H1 (cell line): ENCODE measurements at regions not wholly inside any gene's neighbourhood (a gene's known extent, or its start where the extent isn't known, plus 50 kb on each side); places are given as distances from the start of the nearest gene placed in this dataset.

Source experiments
- CTCF ChIA-PET: fragments of 300-600 bp; sonication (Branson Sonifier 250); formaldehyde crosslinking; loops from one replicate; lab custom pipeline; 2021; ENCODE audit not compliant: partially characterized antibody; lab: Charles Lee
- POLR2A ChIA-PET: fragments of 300-600 bp; sonication (Branson Sonifier 250); formaldehyde crosslinking; loops from one replicate; lab custom pipeline; 2021; ENCODE audit warnings: inconsistent platforms; ENCODE audit not compliant: partially characterized antibody; lab: Charles Lee
- DNase-seq, 2 experiments: peaks; one replicate each; pipeline versions ENCODE4 v3.0.0 to v3.0.0-alpha.2; 2010 to 2022; ENCODE audit warnings: low spot score in 2 of 2, low read depth in 1 of 2, mixed read lengths in 1 of 2
- FAIRE-seq: peaks from 2 replicates; lab custom pipeline; 2011; peaks lifted over from hg19 to GRCh38; lab: Jason Lieb, UNC
- H2AFZ ChIP-seq: 2 replicates; pipeline ENCODE4 v1.8.1; 2012; ENCODE audit warnings: low read length, inconsistent platforms
- H2AK5ac ChIP-seq: 2 replicates; pipeline ENCODE4 v1.6.1; 2013; ENCODE audit warnings: low read depth, low read length
- H2BK120ac ChIP-seq: replicated peaks from 2 replicates; pipeline ENCODE3; 2013; ENCODE audit warnings: low read depth, low read length, inconsistent platforms
- H2BK12ac ChIP-seq: 2 replicates; pipeline ENCODE4 v1.6.1; 2013; ENCODE audit warnings: low read depth, low read length
- H2BK15ac ChIP-seq: 2 replicates; pipeline ENCODE4 v1.6.1; 2013; ENCODE audit warnings: low read length
- H2BK20ac ChIP-seq: 2 replicates; pipeline ENCODE4 v1.6.1; 2013; ENCODE audit warnings: low read length
- H2BK5ac ChIP-seq: 2 replicates; pipeline ENCODE4 v1.6.1; 2013; ENCODE audit warnings: low read depth, low read length
- H3K14ac ChIP-seq: 2 replicates; pipeline ENCODE4 v1.6.1; 2013; ENCODE audit warnings: inconsistent platforms; ENCODE audit not compliant: insufficient read length
- H3K18ac ChIP-seq: 2 replicates; pipeline ENCODE4 v1.6.1; 2013; ENCODE audit warnings: low read length; ENCODE audit errors: extremely low read depth
- H3K23ac ChIP-seq: 2 replicates; pipeline ENCODE4 v1.6.1; 2013; ENCODE audit warnings: inconsistent platforms; ENCODE audit not compliant: insufficient read length
- H3K23me2 ChIP-seq: 2 replicates; pipeline ENCODE4 v1.6.1; 2013; ENCODE audit warnings: low read depth, low read length
- H3K27ac ChIP-seq: 2 replicates; pipeline ENCODE4 v1.6.1; 2011; ENCODE audit warnings: low read depth, low read length, inconsistent platforms
- H3K27me3 ChIP-seq, 4 experiments: replicated peaks in 1 of 4; 1 replicate in 1 of 4; 2 replicates in 3 of 4; pipeline versions ENCODE4 v1.6.1 to v1.8.1; 2011 to 2013; ENCODE audit warnings: low read length in 3 of 4, mild to moderate bottlenecking in 3 of 4, inconsistent platforms in 2 of 4, mixed read lengths in 2 of 4, moderate library complexity in 1 of 4; ENCODE audit not compliant: control insufficient read depth in 3 of 4, insufficient read depth in 3 of 4; ENCODE audit errors: extremely low read depth in 1 of 4
- H3K36me3 ChIP-seq, 4 experiments: 2 replicates each; pipeline versions ENCODE4 v1.6.1 to v1.8.1; 2011 to 2013; ENCODE audit warnings: mild to moderate bottlenecking in 4 of 4, low read length in 3 of 4, moderate library complexity in 2 of 4, control low read depth in 1 of 4, inconsistent platforms in 1 of 4; ENCODE audit not compliant: insufficient read depth in 4 of 4, control insufficient read depth in 2 of 4
- H3K4ac ChIP-seq: replicated peaks from 2 replicates; pipeline ENCODE3; 2013; ENCODE audit warnings: low read length, low read depth, mixed read lengths, inconsistent platforms; ENCODE audit not compliant: insufficient read length
- H3K4me1 ChIP-seq, 4 experiments: replicated peaks in 1 of 4; 1 replicate in 1 of 4; 2 replicates in 3 of 4; pipeline versions ENCODE4 v1.6.1 to v1.8.1; 2011 to 2013; ENCODE audit warnings: low read length in 3 of 4, inconsistent platforms in 2 of 4, mixed read lengths in 1 of 4; ENCODE audit not compliant: insufficient read depth in 4 of 4, control insufficient read depth in 3 of 4
- H3K4me2 ChIP-seq, 2 experiments: 2 replicates each; pipeline versions ENCODE4 v1.6.1 to v1.8.1; 2011 to 2013; ENCODE audit warnings: low read depth in 2 of 2, low read length in 2 of 2, control low read depth in 1 of 2, inconsistent platforms in 1 of 2, mild to moderate bottlenecking in 1 of 2; ENCODE audit not compliant: insufficient read depth in 1 of 2
- H3K4me3 ChIP-seq, 4 experiments: fragments of 200-600, 300-600 bp in 1 of 4; sonication (generic), shearing (Covaris generic), sonication (Bioruptor Twin) in 1 of 4; 2 replicates each; pipeline versions ENCODE4 v1.5.1 to v1.8.1; 2011 to 2016; ENCODE audit warnings: low read length in 4 of 4, low read depth in 3 of 4, control low read depth in 2 of 4, inconsistent platforms in 2 of 4, mild to moderate bottlenecking in 2 of 4, mixed read lengths in 1 of 4, moderate library complexity in 1 of 4; ENCODE audit not compliant: insufficient read depth in 2 of 4; ENCODE audit errors: extremely low read depth in 1 of 4
- H3K56ac ChIP-seq: replicated peaks from 2 replicates; pipeline ENCODE3; 2013; ENCODE audit warnings: low read depth, mild to moderate bottlenecking, mixed read lengths, low read length, inconsistent platforms; ENCODE audit not compliant: insufficient read length
- H3K79me1 ChIP-seq: 2 replicates; pipeline ENCODE4 v1.6.1; 2013; ENCODE audit warnings: low read depth, low read length, control low read depth
- H3K79me2 ChIP-seq, 2 experiments: 2 replicates each; pipeline versions ENCODE4 v1.6.1 to v1.8.1; 2012 to 2013; ENCODE audit warnings: low read length in 2 of 2, mild to moderate bottlenecking in 2 of 2, inconsistent platforms in 1 of 2; ENCODE audit not compliant: insufficient read depth in 2 of 2, control insufficient read depth in 1 of 2
- H3K9ac ChIP-seq, 4 experiments: replicated peaks in 1 of 4; 1 replicate in 1 of 4; 2 replicates in 3 of 4; pipeline versions ENCODE4 v1.6.1 to v1.8.1; 2011 to 2013; ENCODE audit warnings: low read depth in 3 of 4, low read length in 3 of 4, control low read depth in 2 of 4, mild to moderate bottlenecking in 2 of 4, moderate library complexity in 2 of 4, inconsistent platforms in 1 of 4; ENCODE audit errors: extremely low read depth in 1 of 4
- H3K9me3 ChIP-seq, 2 experiments: 2 replicates each; pipeline versions ENCODE4 v1.6.1 to v1.8.1; 2012 to 2013; ENCODE audit warnings: mild to moderate bottlenecking in 2 of 2, moderate library complexity in 2 of 2, control low read depth in 1 of 2, inconsistent platforms in 1 of 2, low read depth in 1 of 2, low read length in 1 of 2, mixed read lengths in 1 of 2; ENCODE audit not compliant: insufficient read depth in 2 of 2
- H4K20me1 ChIP-seq, 2 experiments: replicated peaks in 1 of 2; 2 replicates each; pipeline versions ENCODE3 to v1.8.1; 2011 to 2013; ENCODE audit warnings: inconsistent platforms in 2 of 2, low read length in 2 of 2, mild to moderate bottlenecking in 1 of 2; ENCODE audit not compliant: insufficient read depth in 2 of 2, control insufficient read depth in 1 of 2
- H4K5ac ChIP-seq: 2 replicates; pipeline ENCODE4 v1.6.1; 2013; ENCODE audit warnings: low read length, low read depth, mixed read lengths, inconsistent platforms; ENCODE audit not compliant: insufficient read length
- H4K8ac ChIP-seq: 2 replicates; pipeline ENCODE4 v1.8.0; 2013; ENCODE audit warnings: mild to moderate bottlenecking, moderate library complexity, low read length, inconsistent platforms; ENCODE audit not compliant: insufficient read depth; ENCODE audit errors: extremely low read depth
- H4K91ac ChIP-seq: replicated peaks from 2 replicates; pipeline ENCODE3; 2013; ENCODE audit warnings: low read length, mixed read lengths, inconsistent platforms; ENCODE audit not compliant: insufficient read length
- HDAC2 ChIP-seq, 2 experiments: fragments of 300-600 bp in 1 of 2; sonication (generic) in 1 of 2; IDR thresholded peaks; 2 replicates each; pipeline ENCODE4 v1.6.1; 2011 to 2012; ENCODE audit warnings: low read depth in 2 of 2, low read length in 2 of 2, mild to moderate bottlenecking in 2 of 2, moderate library complexity in 2 of 2, borderline replicate concordance in 1 of 2, inconsistent platforms in 1 of 2
- POLR2A ChIP-seq, 2 experiments: IDR thresholded peaks; 1 replicate in 1 of 2; 2 replicates in 1 of 2; pipeline ENCODE4 v1.6.1; 2011; ENCODE audit warnings: low read depth in 2 of 2, low read length in 2 of 2, mild to moderate bottlenecking in 2 of 2; ENCODE audit errors: control extremely low read depth in 1 of 2
- WGBS, 2 experiments: shearing (Covaris generic) in 1 of 2; methylation state at CpG; one replicate each; pipeline versions ENCODE4 v1.1.6 to v1.1.7; 2013 to 2015; ENCODE audit warnings: low lambda C conversion rate in 2 of 2, mixed read lengths in 2 of 2, inconsistent platforms in 1 of 2, low coverage in 1 of 2, missing lambda C conversion rate in 1 of 2; ENCODE audit not compliant: insufficient replicate concordance in 2 of 2, insufficient coverage in 1 of 2, insufficient read length in 1 of 2; ENCODE audit errors: extremely low coverage in 1 of 2, missing lambda C conversion rate in 1 of 2; 5-methylcytosine and 5-hydroxymethylcytosine counted together

DNA sequence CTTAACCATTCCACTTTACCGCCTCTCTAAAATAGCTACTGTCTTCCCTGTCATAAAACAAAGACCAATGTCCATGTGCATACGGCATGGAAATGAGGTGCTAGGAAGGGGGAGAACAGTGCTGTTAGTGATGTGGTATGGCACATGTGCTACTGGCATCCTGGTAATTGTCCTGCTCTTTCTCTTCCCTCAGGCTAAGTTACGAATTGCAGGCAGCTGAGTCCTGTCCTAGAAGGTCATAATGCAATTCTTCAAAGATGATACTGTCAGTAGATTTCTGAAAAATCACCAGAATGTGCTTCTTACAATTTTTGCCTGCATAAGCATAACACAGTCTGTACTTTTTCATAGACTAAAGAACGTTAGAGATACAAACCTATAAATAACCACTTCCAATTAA, 216.8 kb downstream of the RSL24D1 start:
- H4K20me1 ChIP-seq = no peaks in the 10 kb centered on the region
- H2BK5ac ChIP-seq = no peak overlapping the region
- H3K9ac ChIP-seq = no peak overlapping the region
- no peaks in the 10 kb centered on the region for H3K79me2 ChIP-seq
- no peak overlapping the region for H2AK5ac ChIP-seq
- H3K27ac ChIP-seq = no peak overlapping the region
- no peaks in the 10 kb centered on the region for H3K27me3 ChIP-seq
- no peak overlapping the region for H3K23ac ChIP-seq
- no peak overlapping the region for H3K4ac ChIP-seq
- H3K23me2 ChIP-seq = no peaks in the 10 kb centered on the region
- H4K5ac ChIP-seq = no peak overlapping the region
- H2BK120ac ChIP-seq = no peak overlapping the region
- no peak overlapping the region for H2BK20ac ChIP-seq
- no peaks in the 10 kb centered on the region for H3K79me1 ChIP-seq
- H3K18ac ChIP-seq = no peak overlapping the region
- no peak for DNase-seq
- WGBS, 2 experiments = 69% methylated on average over 4 of the region's 4 CpGs; no CpG with 5 or more reads in 1 of the 2 experiments
- H2AFZ ChIP-seq = no peak overlapping the region
- H3K36me3 ChIP-seq = no peaks in the 10 kb centered on the region
- no peaks in the 10 kb centered on the region for H3K4me1 ChIP-seq
- FAIRE-seq = no peak
- ChIA-PET POLR2A (no interaction called here), CTCF (no interaction called here)
- H2BK15ac ChIP-seq = no peak overlapping the region
- H4K91ac ChIP-seq = no peak overlapping the region
- H3K4me3 ChIP-seq = no peak overlapping the region
- no peak for TF ChIP-seq HDAC2 (IDR thresholded peaks at IDR 0.05; ENCODE audit: borderline replicate concordance in 1 of 2, low read depth in 2 of 2, low read length in 2 of 2)
- TF ChIP-seq POLR2A (IDR thresholded peaks at IDR 0.05; ENCODE audit: control extremely low read depth in 1 of 2, low read depth in 2 of 2, low read length in 2 of 2) = no peak
- no peak overlapping the region for H3K56ac ChIP-seq
- H3K4me2 ChIP-seq = no peak overlapping the region
- H4K8ac ChIP-seq = no peak overlapping the region
- no peak overlapping the region for H2BK12ac ChIP-seq
- peaks cover 30 to 68% of the 10 kb centered on the region in 2 experiments; a peak in 3 of 4 replicates for H3K9me3 ChIP-seq
- no peak overlapping the region for H3K14ac ChIP-seq
